ENCODE measurements at regions not wholly inside any gene's neighbourhood (a gene's known extent, or its start where the extent isn't known, plus 50 kb on each side); places are given as distances from the start of the nearest gene placed in this dataset.

DNA sequence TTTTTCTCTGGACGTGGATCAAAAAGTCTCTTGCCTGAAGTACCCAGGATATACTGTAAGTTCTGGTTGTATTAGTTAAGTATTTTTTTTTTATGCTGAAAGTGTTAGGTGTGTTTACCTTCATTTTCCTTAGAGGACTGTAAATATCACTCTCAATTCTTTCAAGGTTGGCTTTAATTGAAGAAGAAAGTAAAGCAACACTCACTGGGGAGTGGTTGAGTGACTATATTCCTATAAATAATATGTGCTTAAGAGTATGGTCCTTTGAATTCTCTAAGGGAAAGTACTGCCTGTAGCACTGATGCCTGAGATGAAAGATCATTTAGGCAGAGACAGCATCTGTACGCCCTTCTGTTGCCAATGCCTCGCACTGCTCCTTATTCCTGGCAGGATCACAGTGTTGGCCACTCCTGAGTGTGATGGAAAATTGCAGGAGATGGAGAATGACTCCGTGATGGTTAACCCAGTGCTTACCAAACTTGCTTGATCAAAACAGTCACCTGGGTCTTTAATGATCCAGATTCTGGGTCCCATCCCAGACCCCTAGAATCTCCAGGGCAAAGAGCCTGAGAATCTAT is 182.0 kb upstream of the MPDZ start:
- Histone ChIP-seq H3K36me3 (no peaks in the 10 kb centered on the region), H3K4me1 (peaks cover 0 to 6% (median 0%) of the 10 kb centered on the region in 3 donors), H3K27ac (no peak overlapping the region), H3K4me3 (no peak overlapping the region), H3K27me3 (no peaks in the 10 kb centered on the region), H3K9me3 (no peaks in the 10 kb centered on the region)
- WGBS, 2 donors (ENCODE audit: low coverage in 1 of 2), result 5 to 44% methylated on average over 4 of the region's 4 CpGs
- TF ChIP-seq POLR2AphosphoS5 (IDR thresholded peaks at IDR 0.05) (no peak), CTCF (IDR thresholded peaks at IDR 0.05) (no peak), EP300 (IDR thresholded peaks at IDR 0.05) (no peak), POLR2A (IDR thresholded peaks at IDR 0.05) (no peak)
- ATAC-seq, result no peak

GRCh38 chr9:13459071-13459470 is 179.6 kb upstream of the MPDZ start:
- H3K4me3 ChIP-seq, result no peak overlapping the region
- no peak for TF ChIP-seq CTCF (IDR thresholded peaks at IDR 0.05)
- no peak for TF ChIP-seq POLR2AphosphoS5 (IDR thresholded peaks at IDR 0.05)
- no peak for TF ChIP-seq POLR2A (IDR thresholded peaks at IDR 0.05)
- TF ChIP-seq EP300 (IDR thresholded peaks at IDR 0.05), result no peak
- WGBS, 2 donors (ENCODE audit: low coverage in 1 of 2), result 43 to 93% methylated on average over 2 of the region's 3 CpGs
- H3K27ac ChIP-seq, result no peak overlapping the region
- H3K36me3 ChIP-seq, result no peaks in the 10 kb centered on the region
- no peak for ATAC-seq
- no peaks in the 10 kb centered on the region for H3K9me3 ChIP-seq
- peaks cover 0 to 6% (median 0%) of the 10 kb centered on the region in 3 donors for H3K4me1 ChIP-seq
- no peaks in the 10 kb centered on the region for H3K27me3 ChIP-seq

DNA sequence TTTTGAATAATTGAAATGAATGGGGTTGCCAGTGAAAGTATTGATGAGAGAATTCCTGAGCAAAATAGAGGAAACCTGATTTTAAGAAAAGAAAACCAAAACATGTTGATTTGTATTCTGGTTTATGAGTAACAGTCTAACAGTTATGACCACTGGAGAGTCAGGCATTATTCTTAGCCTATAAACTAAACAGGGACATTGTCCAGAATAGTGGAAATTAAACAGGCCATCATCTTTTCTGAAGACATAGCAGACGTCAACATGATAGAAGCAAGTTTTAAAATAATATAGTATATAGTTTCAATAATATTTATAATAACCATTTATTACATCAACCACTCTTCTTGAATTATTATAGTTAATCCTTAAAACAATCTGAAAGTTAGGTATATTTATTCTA is 178.3 kb upstream of the MPDZ start:
- WGBS, 2 donors (ENCODE audit: low coverage in 1 of 2), result 36 to 57% methylated on average over 1 of the region's 1 CpG
- no peaks in the 10 kb centered on the region for H3K9me3 ChIP-seq
- no peak overlapping the region for H3K27ac ChIP-seq

DNA sequence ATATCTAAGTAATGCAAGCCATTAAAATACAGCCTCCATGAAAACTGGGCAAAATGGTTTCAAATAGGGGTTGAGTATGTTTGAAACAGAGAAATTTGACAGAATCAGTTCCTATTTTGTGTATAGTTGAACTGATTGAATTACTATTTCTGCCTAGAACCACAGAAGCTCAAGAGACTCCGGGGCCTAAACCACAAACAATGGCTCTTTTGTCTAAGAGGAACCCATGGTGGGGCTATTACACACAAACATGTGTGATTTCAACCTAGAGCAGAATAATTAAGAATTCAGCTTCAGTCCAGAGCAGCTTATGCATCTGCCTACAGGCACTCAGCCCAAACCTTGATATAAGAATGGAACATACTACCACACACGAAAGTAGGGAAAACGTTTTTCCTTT is 171.2 kb upstream of the MPDZ start:
- Histone ChIP-seq H3K4me3 (no peak overlapping the region), H3K9me3 (no peaks in the 10 kb centered on the region), H3K4me1 (peaks cover 0 to 14% (median 0%) of the 10 kb centered on the region in 3 donors), H3K36me3 (no peaks in the 10 kb centered on the region), H3K27me3 (no peaks in the 10 kb centered on the region), H3K27ac (no peak overlapping the region)
- WGBS, 2 donors (ENCODE audit: low coverage in 1 of 2), result 61 to 74% methylated on average over 2 to 3 of the region's 3 CpGs
- TF ChIP-seq EP300 (IDR thresholded peaks at IDR 0.05) (no peak), POLR2AphosphoS5 (IDR thresholded peaks at IDR 0.05) (no peak), POLR2A (IDR thresholded peaks at IDR 0.05) (no peak), CTCF (IDR thresholded peaks at IDR 0.05) (no peak)
- no peak for ATAC-seq

More for the DNA sequence above, 178.3 kb upstream of the MPDZ start:
- no peak for ATAC-seq
- H3K27me3 ChIP-seq, result no peaks in the 10 kb centered on the region
- H3K4me3 ChIP-seq, result no peak overlapping the region
- peaks cover 0 to 6% (median 0%) of the 10 kb centered on the region in 3 donors for H3K4me1 ChIP-seq
- H3K36me3 ChIP-seq, result no peaks in the 10 kb centered on the region
- TF ChIP-seq CTCF (IDR thresholded peaks at IDR 0.05) (no peak), POLR2A (IDR thresholded peaks at IDR 0.05) (no peak), POLR2AphosphoS5 (IDR thresholded peaks at IDR 0.05) (no peak), EP300 (IDR thresholded peaks at IDR 0.05) (no peak)

DNA sequence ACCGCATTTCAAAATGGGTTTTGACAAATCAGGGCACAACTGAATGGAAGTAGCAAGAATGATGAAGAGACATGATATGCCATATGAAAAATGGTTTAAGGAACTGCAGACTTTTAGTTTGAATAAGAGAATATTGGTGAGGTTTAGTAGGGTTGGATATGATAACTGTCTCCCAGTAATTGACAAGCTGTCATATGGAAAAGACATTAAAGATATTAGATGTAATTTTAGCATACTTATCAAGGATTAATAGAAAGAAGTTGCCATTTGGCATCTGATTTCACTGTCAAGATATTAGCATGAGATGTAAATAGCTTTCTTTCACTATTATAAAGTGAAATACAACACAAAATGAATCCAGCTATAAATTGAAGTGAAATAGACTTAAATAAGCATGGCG is 169.0 kb upstream of the MPDZ start:
- WGBS, 2 donors (ENCODE audit: low coverage in 1 of 2), result 83 to 88% methylated on average over 2 of the region's 2 CpGs
- no peaks in the 10 kb centered on the region for H3K36me3 ChIP-seq
- no peak overlapping the region for H3K4me3 ChIP-seq
- no peaks in the 10 kb centered on the region for H3K9me3 ChIP-seq
- TF ChIP-seq EP300 (IDR thresholded peaks at IDR 0.05) (no peak), CTCF (IDR thresholded peaks at IDR 0.05) (no peak), POLR2AphosphoS5 (IDR thresholded peaks at IDR 0.05) (no peak), POLR2A (IDR thresholded peaks at IDR 0.05) (no peak)
- no peaks in the 10 kb centered on the region for H3K27me3 ChIP-seq
- no peak overlapping the region for H3K27ac ChIP-seq
- ATAC-seq, result no peak
- H3K4me1 ChIP-seq, result peaks cover 0 to 29% (median 0%) of the 10 kb centered on the region in 3 donors

All from gastroesophageal sphincter (tissue), 4 donors.